ENCODE measurements at regions not wholly inside any gene's neighbourhood (a gene's known extent, or its start where the extent isn't known, plus 50 kb on each side); places are given as distances from the start of the nearest gene placed in this dataset.

DNA sequence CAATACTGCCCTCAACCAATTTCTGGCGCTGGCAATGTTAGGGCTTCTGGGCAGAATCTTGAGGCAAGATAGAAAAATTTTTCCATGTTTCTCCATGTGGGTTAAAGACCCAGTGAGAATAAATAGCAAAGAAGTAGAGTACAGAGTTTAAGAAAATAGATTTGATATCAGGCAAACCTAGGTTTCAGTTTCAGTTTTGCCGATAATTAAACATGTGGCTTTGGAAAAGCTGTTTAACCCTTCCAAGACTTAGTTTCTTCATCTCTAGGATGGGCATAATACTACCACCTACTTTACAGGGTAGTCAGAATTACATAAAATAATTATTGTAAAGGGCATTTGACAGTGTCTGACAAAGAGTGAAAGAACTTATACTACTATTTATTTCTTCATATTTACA lies 360.4 kb downstream of the PCNX1 start:
- intact Hi-C loops (cut with DNase I): no loop called here
- 30 to 42% methylated on average over 2 of the region's 2 CpGs for WGBS, 2 donors
- Histone ChIP-seq H3K4me1 (peaks cover 0 to 3% (median 0%) of the 10 kb centered on the region in 4 donors), H3K9me3 (no peaks in the 10 kb centered on the region), H3K4me3 (no peak overlapping the region), H3K27me3 (no peaks in the 10 kb centered on the region), H3K27ac (no peak overlapping the region), H3K36me3 (no peaks in the 10 kb centered on the region)
- DNase-seq: no peak
- no peak for TF ChIP-seq POLR2AphosphoS5 (IDR thresholded peaks at IDR 0.05)
- no peak for TF ChIP-seq EP300 (IDR thresholded peaks at IDR 0.05)
- no peak for TF ChIP-seq POLR2A (IDR thresholded peaks at IDR 0.05)
- TF ChIP-seq, protein P1, sequence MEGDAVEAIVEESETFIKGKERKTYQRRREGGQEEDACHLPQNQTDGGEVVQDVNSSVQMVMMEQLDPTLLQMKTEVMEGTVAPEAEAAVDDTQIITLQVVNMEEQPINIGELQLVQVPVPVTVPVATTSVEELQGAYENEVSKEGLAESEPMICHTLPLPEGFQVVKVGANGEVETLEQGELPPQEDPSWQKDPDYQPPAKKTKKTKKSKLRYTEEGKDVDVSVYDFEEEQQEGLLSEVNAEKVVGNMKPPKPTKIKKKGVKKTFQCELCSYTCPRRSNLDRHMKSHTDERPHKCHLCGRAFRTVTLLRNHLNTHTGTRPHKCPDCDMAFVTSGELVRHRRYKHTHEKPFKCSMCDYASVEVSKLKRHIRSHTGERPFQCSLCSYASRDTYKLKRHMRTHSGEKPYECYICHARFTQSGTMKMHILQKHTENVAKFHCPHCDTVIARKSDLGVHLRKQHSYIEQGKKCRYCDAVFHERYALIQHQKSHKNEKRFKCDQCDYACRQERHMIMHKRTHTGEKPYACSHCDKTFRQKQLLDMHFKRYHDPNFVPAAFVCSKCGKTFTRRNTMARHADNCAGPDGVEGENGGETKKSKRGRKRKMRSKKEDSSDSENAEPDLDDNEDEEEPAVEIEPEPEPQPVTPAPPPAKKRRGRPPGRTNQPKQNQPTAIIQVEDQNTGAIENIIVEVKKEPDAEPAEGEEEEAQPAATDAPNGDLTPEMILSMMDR (IDR thresholded peaks at IDR 0.05): no peak

- TF ChIP-seq POLR2A (IDR thresholded peaks at IDR 0.05): no peak
- no peak for TF ChIP-seq POLR2AphosphoS5 (IDR thresholded peaks at IDR 0.05)
- TF ChIP-seq, protein P1 (IDR thresholded peaks at IDR 0.05): no peak
- no peak for TF ChIP-seq EP300 (IDR thresholded peaks at IDR 0.05)
- H3K4me3 ChIP-seq: no peak overlapping the region
- WGBS, 2 donors: 92 to 93% methylated on average over 1 of the region's 1 CpG
- no peak for DNase-seq
- intact Hi-C loops (cut with DNase I): no loop called here
- H3K27ac ChIP-seq: no peak overlapping the region
- no peaks in the 10 kb centered on the region for H3K9me3 ChIP-seq
- no peaks in the 10 kb centered on the region for H3K27me3 ChIP-seq
- H3K4me1 ChIP-seq: peaks cover 0 to 3% (median 0%) of the 10 kb centered on the region in 4 donors
- H3K36me3 ChIP-seq: no peaks in the 10 kb centered on the region
Measured at GRCh38 chr14:71270111-71270510, 362.9 kb downstream of the PCNX1 start.

GRCh38 chr14:71271166-71271945 lies 364.1 kb downstream of the PCNX1 start:
- TF ChIP-seq POLR2A (IDR thresholded peaks at IDR 0.05): no peak
- TF ChIP-seq POLR2AphosphoS5 (IDR thresholded peaks at IDR 0.05): no peak
- TF ChIP-seq, protein P1 (IDR thresholded peaks at IDR 0.05): no peak
- no peak for TF ChIP-seq EP300 (IDR thresholded peaks at IDR 0.05)
- Histone ChIP-seq H3K4me3 (no peak overlapping the region), H3K9me3 (no peaks in the 10 kb centered on the region), H3K27me3 (no peaks in the 10 kb centered on the region), H3K36me3 (no peaks in the 10 kb centered on the region), H3K27ac (no peak overlapping the region), H3K4me1 (peaks cover 0 to 3% (median 0%) of the 10 kb centered on the region in 4 donors)
- DNase-seq: no peak
- intact Hi-C loops (cut with DNase I): no loop called here
- 68 to 78% methylated on average over 9 of the region's 9 CpGs for WGBS, 2 donors

DNA sequence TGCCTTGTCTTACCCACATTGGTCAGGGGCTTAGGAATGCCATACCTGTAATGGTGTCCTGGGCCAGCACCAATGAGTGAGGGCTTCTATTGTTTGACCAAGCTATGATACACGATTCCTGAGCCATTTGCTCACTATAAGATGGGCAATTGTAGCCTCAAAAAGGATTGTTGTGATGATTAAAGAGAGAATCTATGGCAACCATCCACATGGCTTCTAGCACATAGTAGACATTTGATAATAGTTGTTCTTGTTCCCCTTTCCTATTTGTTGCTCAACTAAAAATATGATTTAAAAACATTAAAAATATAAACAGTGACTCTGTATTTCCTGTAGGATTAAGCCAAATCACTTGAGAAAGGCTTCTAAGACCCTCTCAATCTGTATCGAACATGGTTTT lies 366.1 kb downstream of the PCNX1 start:
- no peak overlapping the region for H3K27ac ChIP-seq
- WGBS, 2 donors: 84 to 88% methylated on average over 2 of the region's 2 CpGs
- H3K4me3 ChIP-seq: no peak overlapping the region
- no peaks in the 10 kb centered on the region for H3K9me3 ChIP-seq
- no peaks in the 10 kb centered on the region for H3K27me3 ChIP-seq
- intact Hi-C loops (cut with DNase I): no loop called here
- DNase-seq: no peak
- TF ChIP-seq POLR2A (IDR thresholded peaks at IDR 0.05) (no peak), POLR2AphosphoS5 (IDR thresholded peaks at IDR 0.05) (no peak), EP300 (IDR thresholded peaks at IDR 0.05) (no peak)
- TF ChIP-seq, protein P1 (IDR thresholded peaks at IDR 0.05): no peak
- no peaks in the 10 kb centered on the region for H3K36me3 ChIP-seq
- no peaks in the 10 kb centered on the region for H3K4me1 ChIP-seq

Data from sigmoid colon (tissue), 6 donors.